ENCODE measurements at regions not wholly inside any gene's neighbourhood (a gene's known extent, or its start where the extent isn't known, plus 50 kb on each side); places are given as distances from the start of the nearest gene placed in this dataset.

DNA sequence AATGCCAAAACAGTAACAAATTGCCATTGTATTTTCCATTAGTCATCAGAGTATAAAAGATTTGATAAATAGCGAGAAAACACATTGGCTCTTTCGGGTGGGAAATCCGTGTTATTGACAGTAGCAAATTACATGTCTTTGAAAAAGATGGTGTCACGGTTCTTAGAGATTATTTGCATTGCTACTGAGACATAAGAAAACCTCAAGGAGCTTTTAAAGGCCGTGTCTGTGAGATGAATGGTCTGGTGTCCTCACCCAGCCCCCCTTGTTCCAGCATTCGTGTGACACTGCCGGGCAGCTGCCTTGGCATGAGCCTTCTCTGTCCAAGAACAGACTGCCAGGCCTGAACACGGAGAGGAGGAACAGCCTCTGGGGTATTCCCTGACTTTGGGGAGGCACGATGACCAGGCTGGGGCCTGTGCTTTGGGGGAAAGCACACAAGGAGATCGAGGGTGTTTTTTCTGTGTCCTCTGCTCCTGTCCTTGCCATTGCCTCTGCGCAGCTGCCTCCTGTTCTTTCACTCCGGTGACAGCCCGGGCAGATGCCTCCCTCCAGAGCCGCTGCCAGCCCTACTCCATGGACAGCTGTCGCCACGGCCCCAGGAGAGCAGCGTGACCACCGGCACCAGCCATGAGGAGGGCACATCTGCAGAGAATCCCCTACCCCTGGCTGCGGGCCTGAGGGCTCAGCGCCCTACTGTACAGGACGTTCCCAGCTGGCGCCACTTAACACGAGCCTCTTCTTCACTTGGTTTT lies 167.7 kb upstream of the CDYL start:
- TF ChIP-seq RARB (CRISPR knock-in tag; IDR thresholded peaks at IDR 0.05) = no peak
- TF ChIP-seq, protein P1, sequence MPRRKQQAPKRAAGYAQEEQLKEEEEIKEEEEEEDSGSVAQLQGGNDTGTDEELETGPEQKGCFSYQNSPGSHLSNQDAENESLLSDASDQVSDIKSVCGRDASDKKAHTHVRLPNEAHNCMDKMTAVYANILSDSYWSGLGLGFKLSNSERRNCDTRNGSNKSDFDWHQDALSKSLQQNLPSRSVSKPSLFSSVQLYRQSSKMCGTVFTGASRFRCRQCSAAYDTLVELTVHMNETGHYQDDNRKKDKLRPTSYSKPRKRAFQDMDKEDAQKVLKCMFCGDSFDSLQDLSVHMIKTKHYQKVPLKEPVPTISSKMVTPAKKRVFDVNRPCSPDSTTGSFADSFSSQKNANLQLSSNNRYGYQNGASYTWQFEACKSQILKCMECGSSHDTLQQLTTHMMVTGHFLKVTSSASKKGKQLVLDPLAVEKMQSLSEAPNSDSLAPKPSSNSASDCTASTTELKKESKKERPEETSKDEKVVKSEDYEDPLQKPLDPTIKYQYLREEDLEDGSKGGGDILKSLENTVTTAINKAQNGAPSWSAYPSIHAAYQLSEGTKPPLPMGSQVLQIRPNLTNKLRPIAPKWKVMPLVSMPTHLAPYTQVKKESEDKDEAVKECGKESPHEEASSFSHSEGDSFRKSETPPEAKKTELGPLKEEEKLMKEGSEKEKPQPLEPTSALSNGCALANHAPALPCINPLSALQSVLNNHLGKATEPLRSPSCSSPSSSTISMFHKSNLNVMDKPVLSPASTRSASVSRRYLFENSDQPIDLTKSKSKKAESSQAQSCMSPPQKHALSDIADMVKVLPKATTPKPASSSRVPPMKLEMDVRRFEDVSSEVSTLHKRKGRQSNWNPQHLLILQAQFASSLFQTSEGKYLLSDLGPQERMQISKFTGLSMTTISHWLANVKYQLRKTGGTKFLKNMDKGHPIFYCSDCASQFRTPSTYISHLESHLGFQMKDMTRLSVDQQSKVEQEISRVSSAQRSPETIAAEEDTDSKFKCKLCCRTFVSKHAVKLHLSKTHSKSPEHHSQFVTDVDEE (CRISPR knock-in tag; IDR thresholded peaks at IDR 0.05) = no peak
- TF ChIP-seq GLIS3 (CRISPR knock-in tag; IDR thresholded peaks at IDR 0.05) = no peak
- TF ChIP-seq, protein P2, sequence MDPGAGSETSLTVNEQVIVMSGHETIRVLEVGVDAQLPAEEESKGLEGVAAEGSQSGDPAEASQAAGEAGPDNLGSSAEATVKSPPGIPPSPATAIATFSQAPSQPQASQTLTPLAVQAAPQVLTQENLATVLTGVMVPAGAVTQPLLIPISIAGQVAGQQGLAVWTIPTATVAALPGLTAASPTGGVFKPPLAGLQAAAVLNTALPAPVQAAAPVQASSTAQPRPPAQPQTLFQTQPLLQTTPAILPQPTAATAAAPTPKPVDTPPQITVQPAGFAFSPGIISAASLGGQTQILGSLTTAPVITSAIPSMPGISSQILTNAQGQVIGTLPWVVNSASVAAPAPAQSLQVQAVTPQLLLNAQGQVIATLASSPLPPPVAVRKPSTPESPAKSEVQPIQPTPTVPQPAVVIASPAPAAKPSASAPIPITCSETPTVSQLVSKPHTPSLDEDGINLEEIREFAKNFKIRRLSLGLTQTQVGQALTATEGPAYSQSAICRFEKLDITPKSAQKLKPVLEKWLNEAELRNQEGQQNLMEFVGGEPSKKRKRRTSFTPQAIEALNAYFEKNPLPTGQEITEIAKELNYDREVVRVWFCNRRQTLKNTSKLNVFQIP (CRISPR knock-in tag; IDR thresholded peaks at IDR 0.05; ENCODE audit: borderline replicate concordance, low read depth) = no peak
- no peak for TF ChIP-seq ARNTL (CRISPR knock-in tag; IDR thresholded peaks at IDR 0.05; ENCODE audit: borderline replicate concordance, low read depth)
- no peak for TF ChIP-seq ZNF70 (CRISPR knock-in tag; IDR thresholded peaks at IDR 0.05)
- TF ChIP-seq ZC3H10 (CRISPR knock-in tag; IDR thresholded peaks at IDR 0.05) = no peak
- TF ChIP-seq ZFP3 (CRISPR knock-in tag; IDR thresholded peaks at IDR 0.05) = no peak

All from SK-N-SH treated with all-trans-retinoic acid at 6 μM for 48 hours (cell line).